Left ventricle myocardium inferior (tissue), 1 donor: ENCODE measurements at regions not wholly inside any gene's neighbourhood (a gene's known extent, or its start where the extent isn't known, plus 50 kb on each side); places are given as distances from the start of the nearest gene placed in this dataset.

Experiments
- DNase-seq: peaks from one replicate; pipeline ENCODE4 v3.0.0-alpha.2; 2020
- H3K27ac ChIP-seq: fragments of 200-600 bp; replicated peaks from 2 replicates; pipeline ENCODE4 v1.8.0; 2021
- H3K27me3 ChIP-seq: fragments of 200-600 bp; 2 replicates; pipeline ENCODE4 v1.8.0; 2021; ENCODE audit warnings: low read depth
- H3K36me3 ChIP-seq: fragments of 200-600 bp; 2 replicates; pipeline ENCODE4 v1.8.0; 2021
- H3K4me1 ChIP-seq: fragments of 200-600 bp; 2 replicates; pipeline ENCODE4 v1.8.0; 2021
- H3K4me3 ChIP-seq: fragments of 200-600 bp; 2 replicates; pipeline ENCODE4 v1.8.0; 2021; ENCODE audit warnings: mild to moderate bottlenecking, moderate library complexity
- H3K9me3 ChIP-seq: fragments of 200-600 bp; replicated peaks from 2 replicates; pipeline ENCODE4 v1.8.0; 2021
- intact Hi-C: fragments of 100-400 bp; cut with micrococcal nuclease; formaldehyde crosslinking; loops from one replicate; pipeline ENCODE4 v1.11.0; 2022
- TF ChIP-seq, protein P1 (sequence below): fragments of 200-600 bp; IDR thresholded peaks from 2 replicates; pipeline ENCODE4 v1.8.0; 2021; ENCODE audit warnings: antibody characterized with exemption, mild to moderate bottlenecking, borderline replicate concordance
- donor health status: DM: no; HTN: yes; CAD: no; lungs with severe emphysema.

DNA sequence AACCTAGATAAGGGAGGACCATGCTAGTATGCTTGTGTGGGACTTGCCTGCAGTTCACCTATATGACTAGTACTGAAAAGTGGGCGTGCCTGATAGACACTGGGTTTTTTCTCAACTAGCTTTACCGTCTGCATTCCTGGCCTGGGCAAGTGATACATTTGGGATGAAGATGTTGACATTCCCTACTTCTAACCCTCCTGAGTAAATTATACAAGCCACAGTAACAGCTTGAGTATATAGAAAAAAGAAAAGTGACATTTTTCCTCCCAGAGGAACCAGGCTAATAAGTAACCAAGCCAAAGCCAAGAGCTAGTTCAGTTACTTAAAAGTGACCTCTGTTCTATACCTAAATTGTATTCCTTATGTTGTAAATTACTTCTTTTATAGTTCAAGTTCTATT lies 153.8 kb upstream of the CYLC2 start:
- no peak for DNase-seq

DNA sequence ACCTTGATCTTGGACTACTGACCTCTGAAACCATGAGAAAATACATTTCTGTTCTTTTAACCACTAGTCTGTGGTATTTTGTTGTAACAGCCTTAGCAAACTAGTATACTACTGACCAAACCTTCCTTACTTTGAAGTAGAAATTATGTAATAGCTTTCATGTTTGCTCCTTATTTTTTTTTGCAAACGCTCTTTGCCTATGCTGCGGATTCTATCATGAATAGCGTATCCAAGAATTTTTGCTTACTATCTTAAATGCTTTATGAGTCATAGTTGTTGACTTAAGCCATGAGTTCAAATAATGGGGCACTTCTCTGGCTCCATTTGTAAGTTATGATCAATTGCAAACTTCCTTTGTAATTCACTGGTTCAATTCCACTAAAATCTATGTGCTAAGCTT lies 154.8 kb upstream of the CYLC2 start:
- TF ChIP-seq, protein P1, sequence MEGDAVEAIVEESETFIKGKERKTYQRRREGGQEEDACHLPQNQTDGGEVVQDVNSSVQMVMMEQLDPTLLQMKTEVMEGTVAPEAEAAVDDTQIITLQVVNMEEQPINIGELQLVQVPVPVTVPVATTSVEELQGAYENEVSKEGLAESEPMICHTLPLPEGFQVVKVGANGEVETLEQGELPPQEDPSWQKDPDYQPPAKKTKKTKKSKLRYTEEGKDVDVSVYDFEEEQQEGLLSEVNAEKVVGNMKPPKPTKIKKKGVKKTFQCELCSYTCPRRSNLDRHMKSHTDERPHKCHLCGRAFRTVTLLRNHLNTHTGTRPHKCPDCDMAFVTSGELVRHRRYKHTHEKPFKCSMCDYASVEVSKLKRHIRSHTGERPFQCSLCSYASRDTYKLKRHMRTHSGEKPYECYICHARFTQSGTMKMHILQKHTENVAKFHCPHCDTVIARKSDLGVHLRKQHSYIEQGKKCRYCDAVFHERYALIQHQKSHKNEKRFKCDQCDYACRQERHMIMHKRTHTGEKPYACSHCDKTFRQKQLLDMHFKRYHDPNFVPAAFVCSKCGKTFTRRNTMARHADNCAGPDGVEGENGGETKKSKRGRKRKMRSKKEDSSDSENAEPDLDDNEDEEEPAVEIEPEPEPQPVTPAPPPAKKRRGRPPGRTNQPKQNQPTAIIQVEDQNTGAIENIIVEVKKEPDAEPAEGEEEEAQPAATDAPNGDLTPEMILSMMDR = no peak

More for the DNA sequence above, 153.8 kb upstream of the CYLC2 start:
- TF ChIP-seq, protein P1 = no peak
- H3K4me3 ChIP-seq = no peak overlapping the region
- intact Hi-C loops = no loop called here
- no peak overlapping the region for H3K27ac ChIP-seq
- no peaks in the 10 kb centered on the region for H3K36me3 ChIP-seq
- no peaks in the 10 kb centered on the region for H3K9me3 ChIP-seq
- H3K27me3 ChIP-seq = no peaks in the 10 kb centered on the region
- no peaks in the 10 kb centered on the region for H3K4me1 ChIP-seq

DNA sequence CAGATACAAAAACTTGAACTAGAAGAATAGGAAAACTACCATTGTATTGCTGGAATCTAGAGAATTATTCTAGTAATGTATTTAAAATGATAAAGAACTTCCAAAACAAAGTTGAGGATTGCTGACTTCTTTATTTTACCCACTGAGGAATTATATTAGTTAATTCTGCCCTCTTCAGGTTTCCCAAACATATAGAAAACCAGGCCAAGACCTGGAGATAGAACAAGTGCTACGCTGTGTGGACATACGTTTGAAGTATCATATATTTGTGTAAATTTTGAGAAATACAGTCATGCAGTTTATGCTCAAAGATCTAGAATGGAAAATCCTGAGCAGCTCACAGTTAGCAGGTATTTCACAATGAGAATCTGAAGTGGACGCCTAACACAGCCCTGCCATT lies 162.3 kb upstream of the CYLC2 start:
- H3K36me3 ChIP-seq = no peaks in the 10 kb centered on the region
- H3K4me3 ChIP-seq = no peak overlapping the region
- H3K27ac ChIP-seq = no peak overlapping the region
- TF ChIP-seq, protein P1 = no peak
- intact Hi-C loops = no loop called here
- no peaks in the 10 kb centered on the region for H3K4me1 ChIP-seq
- H3K9me3 ChIP-seq = no peaks in the 10 kb centered on the region
- DNase-seq = no peak
- no peaks in the 10 kb centered on the region for H3K27me3 ChIP-seq

More for the DNA sequence above, 154.8 kb upstream of the CYLC2 start:
- DNase-seq = no peak
- no peaks in the 10 kb centered on the region for H3K9me3 ChIP-seq
- no peaks in the 10 kb centered on the region for H3K27me3 ChIP-seq
- H3K27ac ChIP-seq = no peak overlapping the region
- H3K4me1 ChIP-seq = no peaks in the 10 kb centered on the region
- intact Hi-C loops = no loop called here
- no peaks in the 10 kb centered on the region for H3K36me3 ChIP-seq
- no peak overlapping the region for H3K4me3 ChIP-seq

DNA sequence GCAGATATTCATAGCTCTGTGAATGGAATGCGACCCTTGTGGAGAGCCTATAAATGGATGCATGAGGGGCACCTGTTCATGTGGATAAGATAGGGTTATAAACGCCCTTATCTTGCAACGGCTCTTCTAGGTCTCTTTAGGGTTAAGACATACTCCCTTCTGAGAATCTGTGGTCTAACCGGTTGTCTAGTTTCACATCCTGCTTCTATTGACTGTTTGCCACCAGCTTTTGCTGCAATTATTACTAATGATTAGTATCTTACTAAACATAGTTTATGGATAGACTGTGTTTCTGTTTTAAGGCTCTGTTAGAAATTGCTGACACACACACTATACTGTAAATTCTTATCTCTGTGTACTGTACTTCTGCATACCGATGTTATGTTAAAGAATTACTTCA lies 198.9 kb upstream of the CYLC2 start:
- Histone ChIP-seq H3K4me1 (no peaks in the 10 kb centered on the region), H3K9me3 (peaks cover 4% of the 10 kb centered on the region), H3K27me3 (no peaks in the 10 kb centered on the region), H3K36me3 (no peaks in the 10 kb centered on the region), H3K4me3 (no peak overlapping the region), H3K27ac (no peak overlapping the region)
- no peak for DNase-seq
- TF ChIP-seq, protein P1 = no peak
- intact Hi-C loops = no loop called here

DNA sequence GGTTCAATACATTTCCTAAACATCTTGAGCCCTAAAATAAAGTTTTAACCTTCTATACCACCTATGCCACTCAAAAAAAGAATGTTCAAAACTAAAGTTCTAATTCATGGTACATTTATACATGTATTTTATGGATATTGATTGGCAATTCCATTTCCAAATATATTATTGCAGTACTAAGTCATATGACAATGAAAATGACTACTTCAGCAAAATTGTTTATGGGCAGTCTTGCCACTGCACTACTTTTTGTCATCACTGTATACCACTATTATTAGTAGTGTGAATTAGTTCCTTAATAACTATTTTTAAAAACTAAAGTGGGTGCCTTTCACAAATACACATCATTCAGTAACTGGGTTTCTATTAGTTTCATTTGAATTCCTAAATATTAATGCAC lies 199.6 kb upstream of the CYLC2 start:
- DNase-seq = no peak
- H3K4me3 ChIP-seq = no peak overlapping the region
- peaks cover 4% of the 10 kb centered on the region for H3K9me3 ChIP-seq
- TF ChIP-seq, protein P1 = no peak
- no peaks in the 10 kb centered on the region for H3K4me1 ChIP-seq
- intact Hi-C loops = no loop called here
- H3K27me3 ChIP-seq = no peaks in the 10 kb centered on the region
- no peak overlapping the region for H3K27ac ChIP-seq
- H3K36me3 ChIP-seq = no peaks in the 10 kb centered on the region

GRCh38 chr9:102779356-102779755 lies 215.8 kb upstream of the CYLC2 start:
- intact Hi-C loops = no loop called here
- no peaks in the 10 kb centered on the region for H3K27me3 ChIP-seq
- H3K4me3 ChIP-seq = no peak overlapping the region
- peaks cover 10% of the 10 kb centered on the region for H3K4me1 ChIP-seq
- no peaks in the 10 kb centered on the region for H3K36me3 ChIP-seq
- no peak for DNase-seq
- TF ChIP-seq, protein P1 = no peak
- H3K27ac ChIP-seq = no peak overlapping the region
- no peaks in the 10 kb centered on the region for H3K9me3 ChIP-seq
